HG02759 (cell line): ENCODE measurements at regions not wholly inside any gene's neighbourhood (a gene's known extent, or its start where the extent isn't known, plus 50 kb on each side); places are given as distances from the start of the nearest gene placed in this dataset.
"Not testable (repeated sequence)": the region's sequence is repeated elsewhere in the genome, so short reads cannot be mapped to it uniquely, and the experiment has no call there.

Experiments
- ATAC-seq: cut with Tn5 transposase; IDR thresholded peaks from one replicate; pipeline ENCODE4 v1.9.1; 2021; ENCODE audit warnings: mild to moderate bottlenecking, moderate library complexity; ENCODE audit not compliant: unreplicated experiment

GRCh38 chr5:105689596-105689995 lies 1981.1 kb downstream of the EFNA5 start:
- no peak for ATAC-seq

GRCh38 chr5:105688227-105688792 lies 1982.4 kb downstream of the EFNA5 start:
- no peak for ATAC-seq

GRCh38 chr5:105687493-105687892 lies 1983.2 kb downstream of the EFNA5 start:
- no peak for ATAC-seq

- ATAC-seq = no peak
Measured at GRCh38 chr5:105685884-105686283, 1984.9 kb downstream of the EFNA5 start.

GRCh38 chr5:105684799-105685198 lies 1985.9 kb downstream of the EFNA5 start:
- ATAC-seq = no peak

- no peak for ATAC-seq
Measured at GRCh38 chr5:105680858-105681475, 1989.8 kb downstream of the EFNA5 start.

- no peak for ATAC-seq
Measured at GRCh38 chr5:105677291-105677690, 1993.4 kb downstream of the EFNA5 start.

- ATAC-seq = no peak
Measured at GRCh38 chr5:105670596-105670995, 2000.1 kb downstream of the EFNA5 start.

- no peak for ATAC-seq
Measured at GRCh38 chr5:105663671-105664070, 2007.1 kb downstream of the EFNA5 start.

- no peak for ATAC-seq
Measured at GRCh38 chr5:105659396-105659795, 2011.3 kb downstream of the EFNA5 start.

- ATAC-seq = no peak
Measured at GRCh38 chr5:105640328-105640727, 2030.4 kb downstream of the EFNA5 start.

- no peak for ATAC-seq
Measured at GRCh38 chr5:105639511-105639910, 2031.2 kb downstream of the EFNA5 start.

- ATAC-seq = no peak
Measured at GRCh38 chr5:105639068-105639467, 2031.7 kb downstream of the EFNA5 start.

GRCh38 chr5:105638437-105638836 lies 2032.3 kb downstream of the EFNA5 start:
- no peak for ATAC-seq

GRCh38 chr5:105632043-105632442 lies 2038.7 kb downstream of the EFNA5 start:
- no peak for ATAC-seq

- ATAC-seq = no peak
Measured at GRCh38 chr5:105630803-105631202, 2039.9 kb downstream of the EFNA5 start.

- no peak for ATAC-seq
Measured at GRCh38 chr5:105619725-105620124, 2051.0 kb downstream of the EFNA5 start.

- no peak for ATAC-seq
Measured at GRCh38 chr5:105617436-105618215, 2053.1 kb downstream of the EFNA5 start.

GRCh38 chr5:105616599-105616998 lies 2054.0 kb upstream of the NUDT12 start:
- ATAC-seq = no peak

GRCh38 chr5:105602406-105602805 lies 2039.8 kb upstream of the NUDT12 start:
- ATAC-seq = not testable (repeated sequence)

GRCh38 chr5:105593011-105593760 lies 2030.6 kb upstream of the NUDT12 start:
- no peak for ATAC-seq
